ENCODE measurements at regions not wholly inside any gene's neighbourhood (a gene's known extent, or its start where the extent isn't known, plus 50 kb on each side); places are given as distances from the start of the nearest gene placed in this dataset.

- H4K20me1 ChIP-seq (ENCODE audit: insufficient read depth, low read length): no peaks in the 10 kb centered on the region
- Mint-ChIP-seq H3K4me1 (ENCODE audit: low read depth, unreplicated experiment) (no peaks in the 10 kb centered on the region), H3K27ac (ENCODE audit: unreplicated experiment) (no peak overlapping the region), H3K36me3 (ENCODE audit: low read depth, unreplicated experiment) (no peaks in the 10 kb centered on the region), H3K27me3 (ENCODE audit: low read depth, unreplicated experiment) (peaks cover 3% of the 10 kb centered on the region), H3K9me3 (ENCODE audit: unreplicated experiment) (peaks cover 9% of the 10 kb centered on the region), H3K4me3 (ENCODE audit: unreplicated experiment) (no peak overlapping the region)
- H3K27me3 ChIP-seq (ENCODE audit: insufficient read depth, low read length): no peaks in the 10 kb centered on the region
- no peaks in the 10 kb centered on the region for H3K4me1 ChIP-seq (ENCODE audit: insufficient read depth, low read length)
- no peak for DNase-seq (ENCODE audit: low read depth)
- no peaks in the 10 kb centered on the region for H3K36me3 ChIP-seq (ENCODE audit: insufficient read depth, low read length)
- no peak overlapping the region for H3K27ac ChIP-seq (ENCODE audit: low read depth, low read length)
- TF ChIP-seq CTCF (IDR thresholded peaks at IDR 0.05; ENCODE audit: insufficient read depth, low read depth, low read length) (no peak), EZH2 (IDR thresholded peaks at IDR 0.05; ENCODE audit: insufficient read depth, low read length) (no peak)
- H3K79me2 ChIP-seq (ENCODE audit: insufficient read depth, low read length): no peaks in the 10 kb centered on the region
- no peak overlapping the region for H2AFZ ChIP-seq (ENCODE audit: low read depth, low read length)
- no peak overlapping the region for H3K4me3 ChIP-seq (ENCODE audit: insufficient read depth, low read depth, low read length)
- H3K9me3 ChIP-seq (ENCODE audit: insufficient read depth, low read depth, low read length): no peaks in the 10 kb centered on the region
- no peak overlapping the region for H3K4me2 ChIP-seq (ENCODE audit: low read length)
- no peak for FAIRE-seq
- H3K9ac ChIP-seq (ENCODE audit: low read length): no peak overlapping the region
These were observed 138.8 kb upstream of the POC5 start for GRCh38 chr5:75856056-75856455.

- FAIRE-seq: no peak
- Histone ChIP-seq H3K9ac (ENCODE audit: low read length) (no peak overlapping the region), H3K79me2 (ENCODE audit: insufficient read depth, low read length) (no peaks in the 10 kb centered on the region), H3K4me2 (ENCODE audit: low read length) (no peak overlapping the region), H4K20me1 (ENCODE audit: insufficient read depth, low read length) (no peaks in the 10 kb centered on the region), H3K4me3 (ENCODE audit: insufficient read depth, low read depth, low read length) (no peak overlapping the region), H3K4me1 (ENCODE audit: insufficient read depth, low read length) (no peaks in the 10 kb centered on the region), H3K27me3 (ENCODE audit: insufficient read depth, low read length) (no peaks in the 10 kb centered on the region), H2AFZ (ENCODE audit: low read depth, low read length) (no peak overlapping the region), H3K36me3 (ENCODE audit: insufficient read depth, low read length) (no peaks in the 10 kb centered on the region), H3K27ac (ENCODE audit: low read depth, low read length) (no peak overlapping the region), H3K9me3 (ENCODE audit: insufficient read depth, low read depth, low read length) (peaks cover 2% of the 10 kb centered on the region)
- no peak for TF ChIP-seq CTCF (IDR thresholded peaks at IDR 0.05; ENCODE audit: insufficient read depth, low read depth, low read length)
- no peak for TF ChIP-seq EZH2 (IDR thresholded peaks at IDR 0.05; ENCODE audit: insufficient read depth, low read length)
- Mint-ChIP-seq H3K27ac (ENCODE audit: unreplicated experiment) (no peak overlapping the region), H3K4me1 (ENCODE audit: low read depth, unreplicated experiment) (peaks cover 3% of the 10 kb centered on the region), H3K36me3 (ENCODE audit: low read depth, unreplicated experiment) (no peaks in the 10 kb centered on the region), H3K4me3 (ENCODE audit: unreplicated experiment) (no peak overlapping the region), H3K27me3 (ENCODE audit: low read depth, unreplicated experiment) (no peaks in the 10 kb centered on the region), H3K9me3 (ENCODE audit: unreplicated experiment) (no peaks in the 10 kb centered on the region)
- no peak for DNase-seq (ENCODE audit: low read depth)
These were observed 130.8 kb upstream of the POC5 start for GRCh38 chr5:75848077-75848476.

- no peak for DNase-seq (ENCODE audit: low read depth)
- no peaks in the 10 kb centered on the region for H3K79me2 ChIP-seq (ENCODE audit: insufficient read depth, low read length)
- no peaks in the 10 kb centered on the region for H3K36me3 Mint-ChIP-seq (ENCODE audit: low read depth, unreplicated experiment)
- H3K27me3 ChIP-seq (ENCODE audit: insufficient read depth, low read length): no peaks in the 10 kb centered on the region
- H3K9ac ChIP-seq (ENCODE audit: low read length): no peak overlapping the region
- no peak overlapping the region for H3K27ac Mint-ChIP-seq (ENCODE audit: unreplicated experiment)
- H4K20me1 ChIP-seq (ENCODE audit: insufficient read depth, low read length): no peaks in the 10 kb centered on the region
- H3K4me2 ChIP-seq (ENCODE audit: low read length): no peak overlapping the region
- H3K4me3 ChIP-seq (ENCODE audit: insufficient read depth, low read depth, low read length): no peak overlapping the region
- H3K36me3 ChIP-seq (ENCODE audit: insufficient read depth, low read length): no peaks in the 10 kb centered on the region
- no peak for FAIRE-seq
- H3K4me1 ChIP-seq (ENCODE audit: insufficient read depth, low read length): no peaks in the 10 kb centered on the region
- H3K27me3 Mint-ChIP-seq (ENCODE audit: low read depth, unreplicated experiment): no peaks in the 10 kb centered on the region
- no peak overlapping the region for H2AFZ ChIP-seq (ENCODE audit: low read depth, low read length)
- H3K9me3 Mint-ChIP-seq (ENCODE audit: unreplicated experiment): no peaks in the 10 kb centered on the region
- H3K4me1 Mint-ChIP-seq (ENCODE audit: low read depth, unreplicated experiment): peaks cover 3% of the 10 kb centered on the region
- H3K9me3 ChIP-seq (ENCODE audit: insufficient read depth, low read depth, low read length): peaks cover 2% of the 10 kb centered on the region
- no peak overlapping the region for H3K4me3 Mint-ChIP-seq (ENCODE audit: unreplicated experiment)
- TF ChIP-seq CTCF (IDR thresholded peaks at IDR 0.05; ENCODE audit: insufficient read depth, low read depth, low read length) (no peak), EZH2 (IDR thresholded peaks at IDR 0.05; ENCODE audit: insufficient read depth, low read length) (no peak)
- no peak overlapping the region for H3K27ac ChIP-seq (ENCODE audit: low read depth, low read length)
These were observed 130.4 kb upstream of the POC5 start for GRCh38 chr5:75847561-75848021.
